HepG2 (cell line): ENCODE measurements at regions not wholly inside any gene's neighbourhood (a gene's known extent, or its start where the extent isn't known, plus 50 kb on each side); places are given as distances from the start of the nearest gene placed in this dataset.

Experiments used
- ATAC-seq: fragments of 200-7000 bp; cut with Tn5 transposase; 3 replicates; pipeline ENCODE4 v1.9.1; 2020; ENCODE audit warnings: mild to moderate bottlenecking, moderate library complexity
- BruUV-seq: library from RNA; stranded (reverse); fragments of 400-500 nt; replicated peaks from 2 replicates; lab custom pipeline; 2021; lab: Mats Ljungman, UMichigan
- CTCF ChIA-PET: fragments of 300-600 bp; formaldehyde crosslinking; extraction: SDS; loops from one replicate; lab custom pipeline; 2021; ENCODE audit warnings: low total read pairs, inconsistent platforms, low intra/inter-chr PET ratio; lab: Yijun Ruan, JAX
- POLR2A ChIA-PET: fragments of 350-600 bp; sonication (Branson Sonifier 250); formaldehyde crosslinking; loops from one replicate; lab custom pipeline; 2020; ENCODE audit warnings: antibody characterized with exemption, inconsistent platforms; lab: Yijun Ruan, JAX
- DNase-seq: peaks from one replicate; pipeline ENCODE4 v3.0.0-alpha.2; 2015; ENCODE audit warnings: low spot score
- FAIRE-seq: peaks from 3 replicates; lab custom pipeline; 2011; peaks lifted over from hg19 to GRCh38; lab: Jason Lieb, UNC
- H2AFZ ChIP-seq: one replicate; pipeline ENCODE4 v1.6.1; 2011; ENCODE audit warnings: low read length, inconsistent platforms
- H3K27ac ChIP-seq: fragments of 300-600 bp; 3 replicates; pipeline ENCODE4 v1.8.0; 2011; ENCODE audit warnings: mixed run types, mild to moderate bottlenecking, mixed read lengths, low read length, inconsistent platforms; ENCODE audit not compliant: insufficient read depth; ENCODE audit errors: extremely low read length
- H3K27me3 ChIP-seq, 2 experiments: fragments of 200-600 bp in 1 of 2; 2 replicates in 1 of 2; 3 replicates in 1 of 2; pipeline versions ENCODE4 v1.6.0 to v1.8.0; 2011; ENCODE audit warnings: low read length in 2 of 2, mild to moderate bottlenecking in 2 of 2, moderate library complexity in 2 of 2, inconsistent platforms in 1 of 2; ENCODE audit not compliant: insufficient read depth in 2 of 2, control insufficient read depth in 1 of 2
- H3K36me3 ChIP-seq, 2 experiments: fragments of 200-600 bp in 1 of 2; replicated peaks in 1 of 2; 2 replicates in 1 of 2; 3 replicates in 1 of 2; pipeline versions ENCODE4 v1.5.1 to v1.8.0; 2011; ENCODE audit warnings: low read length in 2 of 2, inconsistent platforms in 1 of 2; ENCODE audit not compliant: insufficient read depth in 2 of 2, control insufficient read depth in 1 of 2
- H3K4me1 ChIP-seq: 2 replicates; pipeline ENCODE4 v1.5.1; 2012; ENCODE audit warnings: low read length, inconsistent platforms; ENCODE audit not compliant: insufficient read depth
- H3K4me2 ChIP-seq: 2 replicates; pipeline ENCODE4 v1.6.0; 2011; ENCODE audit warnings: low read depth, low read length, inconsistent platforms
- H3K4me3 ChIP-seq, 3 experiments: fragments of 200-600 bp in 1 of 3; sonication (generic), shearing (Covaris generic) in 1 of 3; replicated peaks in 1 of 3; 2 replicates each; pipeline ENCODE4 v1.5.1; 2011 to 2016; ENCODE audit warnings: low read length in 3 of 3, inconsistent platforms in 2 of 3, low read depth in 2 of 3, mild to moderate bottlenecking in 2 of 3, control low read depth in 1 of 3, mixed read lengths in 1 of 3; ENCODE audit not compliant: insufficient read depth in 1 of 3
- H3K79me2 ChIP-seq: one replicate; pipeline ENCODE4 v1.6.1; 2011; ENCODE audit warnings: low read length, inconsistent platforms; ENCODE audit not compliant: insufficient read depth
- H3K9ac ChIP-seq: 2 replicates; pipeline ENCODE4 v1.6.0; 2011; ENCODE audit warnings: mild to moderate bottlenecking, low read depth, low read length, inconsistent platforms; ENCODE audit not compliant: insufficient read depth
- H3K9me3 ChIP-seq: 2 replicates; pipeline ENCODE4 v1.5.1; 2012; ENCODE audit warnings: mild to moderate bottlenecking, low read length
- H4K20me1 ChIP-seq: 2 replicates; pipeline ENCODE4 v1.6.0; 2011; ENCODE audit warnings: inconsistent platforms, mild to moderate bottlenecking, low read length, moderate library complexity; ENCODE audit not compliant: insufficient read depth
- EHMT2 ChIP-seq: fragments of 200-600 bp; sonication (generic); IDR thresholded peaks from 2 replicates; pipeline ENCODE4 v1.7.0; 2017; ENCODE audit warnings: antibody characterized with exemption, low read depth, low read length, borderline replicate concordance
- GTF2F1 ChIP-seq: fragments of 150-350 bp; IDR thresholded peaks from 2 replicates; pipeline ENCODE4 v1.6.1; 2014; ENCODE audit warnings: low read length
- HOXD1 ChIP-seq: sonication (generic); formaldehyde crosslinking; IDR thresholded peaks from 2 replicates; pipeline ENCODE4 v1.5.0; 2020; ENCODE audit warnings: missing genetic modification reagents
- KAT8 ChIP-seq: IDR thresholded peaks from 2 replicates; pipeline ENCODE4 v1.6.1; 2016; ENCODE audit warnings: missing genetic modification reagents, missing compliant biosample characterization
- MTA1 ChIP-seq: sonication (generic); formaldehyde crosslinking; IDR thresholded peaks from 2 replicates; pipeline ENCODE4 v1.4.0; 2020; ENCODE audit warnings: missing genetic modification reagents, mild to moderate bottlenecking, borderline replicate concordance
- RXRA ChIP-seq: sonication (generic); formaldehyde crosslinking; IDR thresholded peaks from 2 replicates; pipeline ENCODE4 v1.5.1; 2020; ENCODE audit warnings: missing genetic modification reagents
- RXRB ChIP-seq: IDR thresholded peaks from 2 replicates; pipeline ENCODE4 v1.6.1; 2016; ENCODE audit warnings: borderline replicate concordance, missing genetic modification reagents, missing compliant biosample characterization
- SKI ChIP-seq: fragments of 450-650 bp; IDR thresholded peaks from one replicate; pipeline ENCODE4 v1.6.1; 2018; ENCODE audit warnings: mild to moderate bottlenecking; ENCODE audit not compliant: partially characterized antibody
- SMAD3 ChIP-seq: sonication (generic); formaldehyde crosslinking; IDR thresholded peaks from 2 replicates; pipeline ENCODE4 v1.4.0; 2020; ENCODE audit warnings: missing genetic modification reagents
- SRSF1 ChIP-seq: fragments of 200-400 bp; formaldehyde crosslinking; optimal IDR thresholded peaks from 2 replicates; pipeline ENCODE3; 2017; ENCODE audit warnings: mild to moderate bottlenecking, low read depth, low read length, moderate library complexity
- XBP1 ChIP-seq: sonication (generic); formaldehyde crosslinking; IDR thresholded peaks from 2 replicates; pipeline ENCODE4 v1.5.0; 2020; ENCODE audit warnings: missing genetic modification reagents
- ZMAT3 ChIP-seq: sonication (generic); formaldehyde crosslinking; conservative IDR thresholded peaks from 2 replicates; pipeline ENCODE4 v1.7.0; 2021; ENCODE audit warnings: missing genetic modification reagents
- ZNF121 ChIP-seq: sonication (generic); formaldehyde crosslinking; IDR thresholded peaks from 2 replicates; pipeline ENCODE4 v1.5.0; 2020; ENCODE audit warnings: mild to moderate bottlenecking, missing genetic modification reagents
- ZNF496 ChIP-seq: sonication (generic); formaldehyde crosslinking; IDR thresholded peaks from 2 replicates; pipeline ENCODE4 v1.8.1; 2023; ENCODE audit warnings: mild to moderate bottlenecking, moderate library complexity, missing genetic modification reagents; ENCODE audit not compliant: insufficient replicate concordance
- WGBS: methylation state at CpG from one replicate; pipeline ENCODE4 v1.1.6; 2017; ENCODE audit warnings: low lambda C conversion rate; 5-methylcytosine and 5-hydroxymethylcytosine counted together
- in situ Hi-C: cut with HindIII; loops from 2 replicates; pipeline ENCODE4 v1.10.0; 2017; ENCODE audit warnings: low pct_unique_long_range_greater_than_20kb; ENCODE audit not compliant: extremely low pct_ligation_motif_present
- intact Hi-C: fragments of 100-400 bp; cut with micrococcal nuclease; formaldehyde crosslinking; loops from one replicate; pipeline ENCODE4 v1.10.0; 2022; ENCODE audit not compliant: unreplicated experiment
- TF ChIP-seq, protein P1 (sequence below): sonication (generic); formaldehyde crosslinking; IDR thresholded peaks from 2 replicates; pipeline ENCODE4 v1.5.1; 2020; ENCODE audit warnings: mild to moderate bottlenecking, missing genetic modification reagents, borderline replicate concordance
- TF ChIP-seq, protein P2 (sequence below): sonication (generic); formaldehyde crosslinking; IDR thresholded peaks from 2 replicates; pipeline ENCODE4 v1.4.0; 2020; ENCODE audit warnings: mild to moderate bottlenecking, missing genetic modification reagents
- TF ChIP-seq, protein P3 (sequence below): sonication (generic); formaldehyde crosslinking; IDR thresholded peaks from 2 replicates; pipeline ENCODE4 v1.5.1; 2020; ENCODE audit warnings: mild to moderate bottlenecking, moderate library complexity, missing genetic modification reagents

- TF ChIP-seq, protein P1, sequence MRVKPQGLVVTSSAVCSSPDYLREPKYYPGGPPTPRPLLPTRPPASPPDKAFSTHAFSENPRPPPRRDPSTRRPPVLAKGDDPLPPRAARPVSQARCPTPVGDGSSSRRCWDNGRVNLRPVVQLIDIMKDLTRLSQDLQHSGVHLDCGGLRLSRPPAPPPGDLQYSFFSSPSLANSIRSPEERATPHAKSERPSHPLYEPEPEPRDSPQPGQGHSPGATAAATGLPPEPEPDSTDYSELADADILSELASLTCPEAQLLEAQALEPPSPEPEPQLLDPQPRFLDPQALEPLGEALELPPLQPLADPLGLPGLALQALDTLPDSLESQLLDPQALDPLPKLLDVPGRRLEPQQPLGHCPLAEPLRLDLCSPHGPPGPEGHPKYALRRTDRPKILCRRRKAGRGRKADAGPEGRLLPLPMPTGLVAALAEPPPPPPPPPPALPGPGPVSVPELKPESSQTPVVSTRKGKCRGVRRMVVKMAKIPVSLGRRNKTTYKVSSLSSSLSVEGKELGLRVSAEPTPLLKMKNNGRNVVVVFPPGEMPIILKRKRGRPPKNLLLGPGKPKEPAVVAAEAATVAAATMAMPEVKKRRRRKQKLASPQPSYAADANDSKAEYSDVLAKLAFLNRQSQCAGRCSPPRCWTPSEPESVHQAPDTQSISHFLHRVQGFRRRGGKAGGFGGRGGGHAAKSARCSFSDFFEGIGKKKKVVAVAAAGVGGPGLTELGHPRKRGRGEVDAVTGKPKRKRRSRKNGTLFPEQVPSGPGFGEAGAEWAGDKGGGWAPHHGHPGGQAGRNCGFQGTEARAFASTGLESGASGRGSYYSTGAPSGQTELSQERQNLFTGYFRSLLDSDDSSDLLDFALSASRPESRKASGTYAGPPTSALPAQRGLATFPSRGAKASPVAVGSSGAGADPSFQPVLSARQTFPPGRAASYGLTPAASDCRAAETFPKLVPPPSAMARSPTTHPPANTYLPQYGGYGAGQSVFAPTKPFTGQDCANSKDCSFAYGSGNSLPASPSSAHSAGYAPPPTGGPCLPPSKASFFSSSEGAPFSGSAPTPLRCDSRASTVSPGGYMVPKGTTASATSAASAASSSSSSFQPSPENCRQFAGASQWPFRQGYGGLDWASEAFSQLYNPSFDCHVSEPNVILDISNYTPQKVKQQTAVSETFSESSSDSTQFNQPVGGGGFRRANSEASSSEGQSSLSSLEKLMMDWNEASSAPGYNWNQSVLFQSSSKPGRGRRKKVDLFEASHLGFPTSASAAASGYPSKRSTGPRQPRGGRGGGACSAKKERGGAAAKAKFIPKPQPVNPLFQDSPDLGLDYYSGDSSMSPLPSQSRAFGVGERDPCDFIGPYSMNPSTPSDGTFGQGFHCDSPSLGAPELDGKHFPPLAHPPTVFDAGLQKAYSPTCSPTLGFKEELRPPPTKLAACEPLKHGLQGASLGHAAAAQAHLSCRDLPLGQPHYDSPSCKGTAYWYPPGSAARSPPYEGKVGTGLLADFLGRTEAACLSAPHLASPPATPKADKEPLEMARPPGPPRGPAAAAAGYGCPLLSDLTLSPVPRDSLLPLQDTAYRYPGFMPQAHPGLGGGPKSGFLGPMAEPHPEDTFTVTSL (CRISPR knock-in tag) = peak; percentile 30; the same call in 1 of the 2 replicates
- TF ChIP-seq ZNF121 (CRISPR knock-in tag) (no peak), MTA1 (CRISPR knock-in tag) (no peak), SMAD3 (0 out of 2 replicates have a peak, but pooled peaks have one; percentile 12), SRSF1 (no peak), SKI (no peak), EHMT2 (0 out of 2 replicates have a peak, but pooled peaks have one; percentile 69)
These were observed 95.1 kb upstream of the PALS2 start (continued) for GRCh38 chr7:24478137-24478655.

DNA sequence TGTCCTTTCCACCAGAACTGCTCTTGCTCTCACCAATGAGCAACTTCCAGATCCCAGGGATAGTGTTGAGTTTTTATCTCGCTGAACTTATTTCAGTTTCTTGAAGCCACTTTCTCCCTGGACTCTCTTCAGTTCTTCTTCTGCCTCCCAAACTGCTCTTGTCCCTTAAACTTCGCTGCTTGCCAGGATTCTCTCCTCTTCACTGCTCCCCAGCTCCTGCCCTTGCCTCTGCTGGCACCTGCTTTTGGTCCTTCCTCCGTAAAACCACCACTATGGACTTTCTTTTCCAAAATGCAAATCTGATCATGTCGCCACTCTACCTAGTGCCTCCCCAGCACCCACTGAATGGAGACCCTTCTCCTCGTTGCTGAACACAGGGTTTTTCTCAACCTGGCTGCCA lies 92.8 kb upstream of the PALS2 start:
- no peaks in the 10 kb centered on the region for H3K36me3 ChIP-seq
- H3K27ac ChIP-seq = no peak overlapping the region
- no peak for ATAC-seq
- no peaks in the 10 kb centered on the region for H3K9me3 ChIP-seq
- no peak for DNase-seq
- ChIA-PET CTCF (no interaction called here), POLR2A (no interaction called here)
- H4K20me1 ChIP-seq = no peaks in the 10 kb centered on the region
- H2AFZ ChIP-seq = no peak overlapping the region
- intact Hi-C loops (no loop called here), in situ Hi-C loops (no loop called here)
- H3K4me1 ChIP-seq = peaks cover 41% of the 10 kb centered on the region
- no TSS peak for BruUV-seq
- H3K9ac ChIP-seq = no peak overlapping the region
- no peak overlapping the region for H3K4me2 ChIP-seq
- 55% methylated on average over 5 of the region's 5 CpGs for WGBS
- no peaks in the 10 kb centered on the region for H3K27me3 ChIP-seq
- no peaks in the 10 kb centered on the region for H3K79me2 ChIP-seq
- no peak overlapping the region for H3K4me3 ChIP-seq
- no peak for FAIRE-seq
- TF ChIP-seq HOXD1 (CRISPR knock-in tag) = no peak
- TF ChIP-seq, protein P2, sequence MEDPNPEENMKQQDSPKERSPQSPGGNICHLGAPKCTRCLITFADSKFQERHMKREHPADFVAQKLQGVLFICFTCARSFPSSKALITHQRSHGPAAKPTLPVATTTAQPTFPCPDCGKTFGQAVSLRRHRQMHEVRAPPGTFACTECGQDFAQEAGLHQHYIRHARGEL (CRISPR knock-in tag) = no peak
- no peak for TF ChIP-seq KAT8
- no peak for TF ChIP-seq RXRB
- TF ChIP-seq ZNF496 (CRISPR knock-in tag) = no peak
- TF ChIP-seq ZMAT3 = no peak
- TF ChIP-seq XBP1 (CRISPR knock-in tag) = no peak
- no peak for TF ChIP-seq RXRA (CRISPR knock-in tag)
- TF ChIP-seq, protein P3, sequence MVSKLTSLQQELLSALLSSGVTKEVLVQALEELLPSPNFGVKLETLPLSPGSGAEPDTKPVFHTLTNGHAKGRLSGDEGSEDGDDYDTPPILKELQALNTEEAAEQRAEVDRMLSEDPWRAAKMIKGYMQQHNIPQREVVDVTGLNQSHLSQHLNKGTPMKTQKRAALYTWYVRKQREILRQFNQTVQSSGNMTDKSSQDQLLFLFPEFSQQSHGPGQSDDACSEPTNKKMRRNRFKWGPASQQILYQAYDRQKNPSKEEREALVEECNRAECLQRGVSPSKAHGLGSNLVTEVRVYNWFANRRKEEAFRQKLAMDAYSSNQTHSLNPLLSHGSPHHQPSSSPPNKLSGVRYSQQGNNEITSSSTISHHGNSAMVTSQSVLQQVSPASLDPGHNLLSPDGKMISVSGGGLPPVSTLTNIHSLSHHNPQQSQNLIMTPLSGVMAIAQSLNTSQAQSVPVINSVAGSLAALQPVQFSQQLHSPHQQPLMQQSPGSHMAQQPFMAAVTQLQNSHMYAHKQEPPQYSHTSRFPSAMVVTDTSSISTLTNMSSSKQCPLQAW (CRISPR knock-in tag) = no peak
- no peak for TF ChIP-seq GTF2F1
